Thymus (tissue), 11 donors: ENCODE measurements at regions not wholly inside any gene's neighbourhood (a gene's known extent, or its start where the extent isn't known, plus 50 kb on each side); places are given as distances from the start of the nearest gene placed in this dataset.
"Not testable (repeated sequence)": the region's sequence is repeated elsewhere in the genome, so short reads cannot be mapped to it uniquely, and the experiment has no call there.

ENCODE experiments used
- DNase-seq, 9 donors: peaks; one replicate each; pipeline ENCODE4 v3.0.0-alpha.2; 2013; ENCODE audit warnings: low spot score in 9 of 9, low read depth in 6 of 9, missing footprints in 1 of 9
- H3K27ac ChIP-seq, 2 donors: one replicate each; pipeline ENCODE4 v1.5.1; 2013; ENCODE audit warnings: control low read depth in 1 of 2, low read depth in 1 of 2, low read length in 1 of 2, mild to moderate bottlenecking in 1 of 2, moderate library complexity in 1 of 2
- H3K27me3 ChIP-seq, 2 donors: one replicate each; pipeline ENCODE4 v1.5.1; 2013; ENCODE audit warnings: low read length in 1 of 2; ENCODE audit not compliant: control insufficient read depth in 2 of 2, insufficient read depth in 1 of 2
- H3K36me3 ChIP-seq, 2 donors: one replicate each; pipeline ENCODE4 v1.5.1; 2013; ENCODE audit warnings: low read length in 1 of 2, mild to moderate bottlenecking in 1 of 2, moderate library complexity in 1 of 2; ENCODE audit not compliant: control insufficient read depth in 2 of 2, insufficient read depth in 2 of 2
- H3K4me1 ChIP-seq, 2 donors: one replicate each; pipeline ENCODE4 v1.5.1; 2013; ENCODE audit warnings: low read length in 2 of 2; ENCODE audit not compliant: control insufficient read depth in 2 of 2, insufficient read depth in 2 of 2
- H3K4me3 ChIP-seq, 2 donors: one replicate each; pipeline ENCODE4 v1.5.1; 2013; ENCODE audit warnings: low read length in 2 of 2, control low read depth in 1 of 2, mild to moderate bottlenecking in 1 of 2
- H3K9me3 ChIP-seq, 2 donors: one replicate each; pipeline ENCODE4 v1.5.1; 2013; ENCODE audit warnings: low read length in 1 of 2, mild to moderate bottlenecking in 1 of 2; ENCODE audit not compliant: control insufficient read depth in 2 of 2, insufficient read depth in 1 of 2
- WGBS: extraction: QIAGEN DNeasy Blood & Tissue Kit; methylation state at CpG from one replicate; pipeline ENCODE4 v1.1.7; 2013; 5-methylcytosine and 5-hydroxymethylcytosine counted together
- donor health status: healthy.

GRCh38 chr12:33076401-33076800 lies 179.8 kb upstream of the PKP2 start:
- H3K36me3 ChIP-seq, DNase-seq, H3K9me3 ChIP-seq, H3K27me3 ChIP-seq, H3K27ac ChIP-seq, H3K4me3 ChIP-seq, H3K4me1 ChIP-seq: not testable (repeated sequence)
- WGBS, result 68% methylated on average over 9 of the region's 9 CpGs

GRCh38 chr12:33075130-33075766 lies 178.7 kb upstream of the PKP2 start:
- DNase-seq, H3K9me3 ChIP-seq, H3K27ac ChIP-seq, H3K4me1 ChIP-seq, H3K4me3 ChIP-seq, H3K36me3 ChIP-seq, H3K27me3 ChIP-seq: not testable (repeated sequence)
- WGBS, result 92% methylated on average over 25 of the region's 25 CpGs

GRCh38 chr12:33061844-33062243 lies 165.3 kb upstream of the PKP2 start:
- Histone ChIP-seq H3K4me3 (no peak overlapping the region), H3K27me3 (no peaks in the 10 kb centered on the region), H3K9me3 (peaks cover 0 to 13% of the 10 kb centered on the region in 2 donors), H3K4me1 (no peaks in the 10 kb centered on the region), H3K36me3 (no peaks in the 10 kb centered on the region), H3K27ac (no peak overlapping the region)
- DNase-seq, result no peak

- Histone ChIP-seq H3K27me3 (no peaks in the 10 kb centered on the region), H3K4me3 (no peak overlapping the region), H3K27ac (no peak overlapping the region), H3K36me3 (no peaks in the 10 kb centered on the region), H3K4me1 (no peaks in the 10 kb centered on the region), H3K9me3 (no peaks in the 10 kb centered on the region)
- DNase-seq, result no peak
- 82% methylated on average over 3 of the region's 3 CpGs for WGBS
These were observed 157.8 kb upstream of the PKP2 start for GRCh38 chr12:33054371-33054770.

- Histone ChIP-seq H3K27me3 (no peaks in the 10 kb centered on the region), H3K36me3 (no peaks in the 10 kb centered on the region), H3K4me1 (no peaks in the 10 kb centered on the region), H3K27ac (no peak overlapping the region), H3K9me3 (no peaks in the 10 kb centered on the region), H3K4me3 (no peak overlapping the region)
- WGBS, result 96% methylated on average over 41 of the region's 41 CpGs
- no peak for DNase-seq
These were observed 155.8 kb upstream of the PKP2 start for GRCh38 chr12:33052141-33053051.

GRCh38 chr12:33047666-33048065 lies 151.1 kb upstream of the PKP2 start:
- Histone ChIP-seq H3K27me3 (no peaks in the 10 kb centered on the region), H3K27ac (no peak overlapping the region), H3K4me3 (no peak overlapping the region), H3K4me1 (no peaks in the 10 kb centered on the region), H3K9me3 (no peaks in the 10 kb centered on the region), H3K36me3 (no peaks in the 10 kb centered on the region)
- DNase-seq, result no peak
- 84% methylated on average over 4 of the region's 4 CpGs for WGBS

GRCh38 chr12:33044447-33044846 lies 147.9 kb upstream of the PKP2 start:
- H3K27me3 ChIP-seq, result no peaks in the 10 kb centered on the region
- H3K36me3 ChIP-seq, result no peaks in the 10 kb centered on the region
- no peak for DNase-seq
- no peak overlapping the region for H3K4me3 ChIP-seq
- WGBS, result 49% methylated on average over 3 of the region's 3 CpGs
- H3K27ac ChIP-seq, result no peak overlapping the region
- no peaks in the 10 kb centered on the region for H3K9me3 ChIP-seq
- H3K4me1 ChIP-seq, result no peaks in the 10 kb centered on the region

- Histone ChIP-seq H3K27me3 (no peaks in the 10 kb centered on the region), H3K9me3 (no peaks in the 10 kb centered on the region), H3K36me3 (no peaks in the 10 kb centered on the region), H3K4me3 (no peak overlapping the region), H3K4me1 (no peaks in the 10 kb centered on the region), H3K27ac (no peak overlapping the region)
- DNase-seq, result no peak
- 98% methylated on average over 3 of the region's 3 CpGs for WGBS
These were observed 145.0 kb upstream of the PKP2 start for GRCh38 chr12:33041562-33041961.

GRCh38 chr12:33033999-33034398 lies 137.4 kb upstream of the PKP2 start:
- H3K4me1 ChIP-seq, H3K4me3 ChIP-seq, H3K27ac ChIP-seq, DNase-seq, H3K27me3 ChIP-seq, H3K36me3 ChIP-seq: not testable (repeated sequence)
- H3K9me3 ChIP-seq, result peaks cover 0 to 11% of the 10 kb centered on the region in 2 donors
- WGBS, result 97% methylated on average over 19 of the region's 19 CpGs
